ENCODE measurements at regions not wholly inside any gene's neighbourhood (a gene's known extent, or its start where the extent isn't known, plus 50 kb on each side); places are given as distances from the start of the nearest gene placed in this dataset.

GRCh38 chr10:89078724-89079672 is 88.4 kb downstream of the FAS start:
- no peak overlapping the region for H3K9ac ChIP-seq (replicated peaks; ENCODE audit: extremely low read depth, insufficient read depth, low read length)
- H3K4me1 ChIP-seq (ENCODE audit: control insufficient read depth, extremely low read depth, insufficient read depth, low read length), result peaks cover 39% of the 10 kb centered on the region
- H3K27ac ChIP-seq (ENCODE audit: insufficient read depth, low read depth, low read length), result no peak overlapping the region
- no peaks in the 10 kb centered on the region for H3K9me1 ChIP-seq (replicated peaks; ENCODE audit: control insufficient read depth, extremely low read depth, insufficient read depth, low read length)
- no peaks in the 10 kb centered on the region for H3K36me3 ChIP-seq (ENCODE audit: control insufficient read depth in 2 of 2, extremely low read depth in 1 of 2, insufficient read depth in 2 of 2, low read length in 2 of 2)
- no peak for DNase-seq (ENCODE audit: low read depth, low spot score)
- H3K79me2 ChIP-seq (ENCODE audit: control insufficient read depth, insufficient read depth, low read length), result no peaks in the 10 kb centered on the region
- ChIA-PET CTCF (interaction anchor here (1.0 kb wide), 1 partner anchor 37 kb away, joined by 3 read pairs; no protein-coding TSS in a partner anchor), POLR2A (no interaction called here)
- H3K4me2 ChIP-seq (ENCODE audit: insufficient read depth, low read length), result no peak overlapping the region
- no peaks in the 10 kb centered on the region for H3K27me3 ChIP-seq (ENCODE audit: control insufficient read depth in 2 of 2, insufficient read depth in 2 of 2, low read length in 2 of 2)
- H3K4me3 ChIP-seq (replicated peaks in 1 of 3; ENCODE audit: insufficient read depth in 1 of 3, low read depth in 1 of 3, low read length in 3 of 3), result no peak overlapping the region
- no peaks in the 10 kb centered on the region for H3K9me3 ChIP-seq (replicated peaks; ENCODE audit: control insufficient read depth, insufficient read depth, low read length)
- FAIRE-seq, result peak; percentile 53
- H4K20me1 ChIP-seq (replicated peaks; ENCODE audit: control insufficient read depth, extremely low read depth, insufficient read depth, low read length), result no peaks in the 10 kb centered on the region
- intact Hi-C loops (cut with micrococcal nuclease) (no loop called here), dilution Hi-C loops (cut with MboI; ENCODE audit: extremely low pct_ligation_motif_present, low sequenced_read_pairs) (no loop called here)
- no peak overlapping the region for H2AFZ ChIP-seq (ENCODE audit: low read depth, low read length)
- TF ChIP-seq MYC (IDR thresholded peaks at IDR 0.05; ENCODE audit: low read depth, low read length) (no peak), CTCF (IDR thresholded peaks at IDR 0.05; ENCODE audit: extremely low read depth in 1 of 2, insufficient read depth in 1 of 2, low read depth in 1 of 2, low read length in 2 of 2) (no peak), FOS (IDR thresholded peaks at IDR 0.05; ENCODE audit: borderline replicate concordance, insufficient read depth, low read length) (no peak), POLR2A (IDR thresholded peaks at IDR 0.05; ENCODE audit: low read depth, low read length) (no peak), POLR2AphosphoS5 (IDR thresholded peaks at IDR 0.05; ENCODE audit: insufficient read depth, low read depth, low read length) (no peak), MAX (IDR thresholded peaks at IDR 0.05; ENCODE audit: insufficient read depth, insufficient read length) (no peak), GATA2 (IDR thresholded peaks at IDR 0.05; ENCODE audit: insufficient read depth, insufficient read length, low read depth, low read length) (no peak), JUN (IDR thresholded peaks at IDR 0.05; ENCODE audit: borderline replicate concordance, insufficient read depth, insufficient read length, low read depth) (no peak), EZH2 (IDR thresholded peaks at IDR 0.05; ENCODE audit: borderline replicate concordance, low read depth, low read length, severe bottlenecking) (no peak)
- BruUV-seq (replicated peaks), result no TSS peak
